Tibial nerve (tissue), 3 donors: ENCODE measurements at regions not wholly inside any gene's neighbourhood (a gene's known extent, or its start where the extent isn't known, plus 50 kb on each side); places are given as distances from the start of the nearest gene placed in this dataset.
"Not testable (repeated sequence)": the region's sequence is repeated elsewhere in the genome, so short reads cannot be mapped to it uniquely, and the experiment has no call there.

Experiments
- CTCF ChIP-seq, 5 experiments: fragments of 200-600 bp in 3 of 5; fragments of 450-650 bp in 2 of 5; sonication (generic) in 3 of 5; IDR thresholded peaks; one replicate each; pipeline ENCODE4 v1.5.1; 2016 to 2019; ENCODE audit warnings: antibody characterized with exemption in 5 of 5, mild to moderate bottlenecking in 3 of 5, moderate library complexity in 2 of 5
- POLR2A ChIP-seq, 2 donors: fragments of 450-650 bp; IDR thresholded peaks; one replicate each; pipeline ENCODE4 v1.6.1; 2017; ENCODE audit warnings: antibody characterized with exemption in 2 of 2, mild to moderate bottlenecking in 2 of 2, moderate library complexity in 2 of 2

GRCh38 chr22:15880926-15881325, 191.1 kb downstream of the POTEH start:
- not testable (repeated sequence) for TF ChIP-seq CTCF, POLR2A (IDR thresholded peaks at IDR 0.05)
